ENCODE measurements at regions not wholly inside any gene's neighbourhood (a gene's known extent, or its start where the extent isn't known, plus 50 kb on each side); places are given as distances from the start of the nearest gene placed in this dataset.
"Not testable (repeated sequence)": the region's sequence is repeated elsewhere in the genome, so short reads cannot be mapped to it uniquely, and the experiment has no call there.

GRCh38 chr7:86091369-86091768 is 552.3 kb upstream of the GRM3 start:
- TF ChIP-seq POLR2AphosphoS5 (IDR thresholded peaks at IDR 0.05; ENCODE audit: low read depth) (no peak), GABPA (IDR thresholded peaks at IDR 0.05; ENCODE audit: low read depth) (no peak), CTCF (IDR thresholded peaks at IDR 0.05; ENCODE audit: insufficient read depth, low read length) (no peak), SPI1 (IDR thresholded peaks at IDR 0.05; ENCODE audit: borderline replicate concordance, low read depth) (no peak), REST (IDR thresholded peaks at IDR 0.05; ENCODE audit: insufficient replicate concordance, low read depth) (no peak)
- DNase-seq (ENCODE audit: low read depth in 1 of 2, low spot score in 1 of 2): no peak

DNA sequence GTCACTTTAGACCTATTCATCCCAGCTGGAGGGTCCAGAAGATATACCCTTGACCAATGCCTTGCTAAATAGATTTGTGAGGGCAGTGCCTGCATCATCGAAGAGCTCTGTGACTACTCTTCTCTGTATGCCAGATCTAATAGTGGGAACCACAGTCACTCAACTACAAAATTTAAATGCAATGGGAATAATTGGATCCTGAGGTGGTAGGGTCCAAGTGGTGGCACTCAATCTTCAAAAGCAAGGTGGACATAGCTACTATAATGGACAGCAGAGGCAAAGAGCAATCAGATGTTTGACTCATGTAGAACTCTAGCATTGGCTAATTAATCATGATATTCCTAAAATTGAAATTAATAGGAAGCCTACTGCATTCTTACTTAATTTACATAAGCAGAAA is 554.3 kb upstream of the GRM3 start:
- Histone ChIP-seq H3K27ac (replicated peaks) (no peak overlapping the region), H3K4me3 (replicated peaks; ENCODE audit: insufficient read depth, low read length) (no peak overlapping the region), H3K27me3 (ENCODE audit: insufficient read depth, poor library complexity, severe bottlenecking) (no peaks in the 10 kb centered on the region)
- no peak for DNase-seq (ENCODE audit: low read depth in 1 of 2, low spot score in 1 of 2)
- TF ChIP-seq REST (IDR thresholded peaks at IDR 0.05; ENCODE audit: insufficient replicate concordance, low read depth) (no peak), GABPA (IDR thresholded peaks at IDR 0.05; ENCODE audit: low read depth) (no peak), POLR2AphosphoS5 (IDR thresholded peaks at IDR 0.05; ENCODE audit: low read depth) (no peak), SPI1 (IDR thresholded peaks at IDR 0.05; ENCODE audit: borderline replicate concordance, low read depth) (no peak), CTCF (IDR thresholded peaks at IDR 0.05; ENCODE audit: insufficient read depth, low read length) (no peak)

More at GRCh38 chr7:86091369-86091768, 552.3 kb upstream of the GRM3 start:
- no peak overlapping the region for H3K27ac ChIP-seq (replicated peaks)
- H3K27me3 ChIP-seq (ENCODE audit: insufficient read depth, poor library complexity, severe bottlenecking): no peaks in the 10 kb centered on the region
- H3K4me3 ChIP-seq (replicated peaks; ENCODE audit: insufficient read depth, low read length): no peak overlapping the region

- H3K27me3 ChIP-seq (ENCODE audit: insufficient read depth, poor library complexity, severe bottlenecking); H3K4me3 ChIP-seq (replicated peaks; ENCODE audit: insufficient read depth, low read length); DNase-seq (ENCODE audit: low read depth in 1 of 2, low spot score in 1 of 2); H3K27ac ChIP-seq (replicated peaks): not testable (repeated sequence)
These were observed 579.1 kb upstream of the GRM3 start for GRCh38 chr7:86064572-86064971.

DNA sequence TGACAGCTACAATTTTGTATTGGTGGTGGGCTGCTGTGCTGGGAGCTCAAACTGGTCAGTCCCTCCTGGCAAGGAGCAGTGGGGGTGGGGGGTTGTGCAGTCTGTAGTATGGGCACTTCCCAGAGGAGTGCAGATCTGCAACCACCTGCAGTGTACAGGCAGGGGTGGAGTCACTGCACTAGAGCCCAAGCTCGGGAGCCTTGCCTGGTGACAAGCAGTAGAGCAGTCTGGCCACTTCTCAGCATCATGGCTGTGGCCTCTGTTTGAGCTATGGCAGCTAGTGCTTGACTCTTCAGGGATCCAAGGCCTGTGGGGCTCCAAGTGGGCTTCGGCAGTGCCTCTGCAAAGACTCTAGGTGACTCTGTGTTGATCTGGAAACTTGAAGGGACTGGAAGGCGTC is 585.1 kb upstream of the GRM3 start:
- H3K27me3 ChIP-seq (ENCODE audit: insufficient read depth, poor library complexity, severe bottlenecking): no peaks in the 10 kb centered on the region
- no peak for DNase-seq (ENCODE audit: low read depth in 1 of 2, low spot score in 1 of 2)
- no peak overlapping the region for H3K4me3 ChIP-seq (replicated peaks; ENCODE audit: insufficient read depth, low read length)
- no peak overlapping the region for H3K27ac ChIP-seq (replicated peaks)
- TF ChIP-seq CTCF (IDR thresholded peaks at IDR 0.05; ENCODE audit: insufficient read depth, low read length) (no peak), POLR2AphosphoS5 (IDR thresholded peaks at IDR 0.05; ENCODE audit: low read depth) (no peak), GABPA (IDR thresholded peaks at IDR 0.05; ENCODE audit: low read depth) (no peak), SPI1 (IDR thresholded peaks at IDR 0.05; ENCODE audit: borderline replicate concordance, low read depth) (no peak), REST (IDR thresholded peaks at IDR 0.05; ENCODE audit: insufficient replicate concordance, low read depth) (no peak)

Measured in HL-60 (cell line).